A172 (cell line): ENCODE measurements at regions not wholly inside any gene's neighbourhood (a gene's known extent, or its start where the extent isn't known, plus 50 kb on each side); places are given as distances from the start of the nearest gene placed in this dataset.
"Not testable (repeated sequence)": the region's sequence is repeated elsewhere in the genome, so short reads cannot be mapped to it uniquely, and the experiment has no call there.

Source experiments
- DNase-seq: peaks from one replicate; pipeline ENCODE4 v3.0.0-alpha.2; 2015; ENCODE audit warnings: low spot score

DNA sequence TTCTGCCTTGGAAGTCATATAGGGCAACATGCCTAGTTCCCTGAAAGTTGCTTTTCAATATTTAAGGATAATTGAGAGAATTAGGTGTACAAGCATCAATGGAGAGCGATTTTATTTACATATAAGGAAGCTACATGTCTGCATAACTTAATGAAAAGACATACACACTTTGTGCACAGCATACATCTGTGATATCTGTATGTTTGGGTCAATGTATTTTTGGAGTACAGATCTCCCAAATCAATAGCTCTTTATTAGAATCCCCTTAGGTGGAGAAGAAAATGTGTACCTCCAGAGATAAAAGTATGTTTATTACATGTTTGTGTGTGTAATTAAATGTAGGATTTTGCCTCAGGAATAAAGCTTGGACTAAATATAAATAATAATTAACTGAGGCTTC, 373.7 kb upstream of the CCNH start:
- no peak for DNase-seq

DNA sequence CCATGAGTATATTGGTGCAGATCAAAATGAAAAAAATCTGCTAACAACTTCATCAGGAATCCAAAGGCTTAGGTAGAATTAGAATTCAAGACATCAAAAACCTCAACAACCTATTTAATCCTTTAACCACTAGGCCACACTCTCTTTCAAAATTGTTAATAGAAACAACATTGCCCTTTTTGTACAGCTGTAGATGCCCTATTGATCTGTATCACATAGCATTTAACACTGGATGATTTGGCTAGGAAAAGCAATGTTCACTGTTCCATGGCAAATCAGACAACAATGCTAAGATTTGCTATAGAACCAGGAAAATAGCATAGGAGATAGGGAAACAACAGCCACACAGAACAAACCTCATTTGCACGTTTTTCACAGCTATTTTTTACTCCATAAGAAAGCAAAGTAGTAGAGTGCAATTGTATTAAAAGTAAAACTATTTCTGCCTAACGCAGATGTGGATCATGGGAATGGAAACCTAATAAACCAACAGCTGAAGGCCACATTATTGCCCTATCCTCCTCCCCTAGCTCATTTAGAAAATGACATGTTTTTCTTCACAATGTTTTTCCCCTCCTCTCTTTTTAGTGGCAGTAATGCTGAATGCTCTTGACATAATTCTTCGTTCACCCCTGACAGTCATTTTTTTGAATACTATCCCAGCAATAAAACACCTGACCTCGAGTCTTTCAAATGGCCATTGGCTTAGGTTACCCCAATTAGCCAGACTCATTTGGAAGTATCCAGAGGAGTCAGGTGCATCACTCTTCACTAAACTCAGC, 373.0 kb upstream of the CCNH start:
- DNase-seq: no peak

DNA sequence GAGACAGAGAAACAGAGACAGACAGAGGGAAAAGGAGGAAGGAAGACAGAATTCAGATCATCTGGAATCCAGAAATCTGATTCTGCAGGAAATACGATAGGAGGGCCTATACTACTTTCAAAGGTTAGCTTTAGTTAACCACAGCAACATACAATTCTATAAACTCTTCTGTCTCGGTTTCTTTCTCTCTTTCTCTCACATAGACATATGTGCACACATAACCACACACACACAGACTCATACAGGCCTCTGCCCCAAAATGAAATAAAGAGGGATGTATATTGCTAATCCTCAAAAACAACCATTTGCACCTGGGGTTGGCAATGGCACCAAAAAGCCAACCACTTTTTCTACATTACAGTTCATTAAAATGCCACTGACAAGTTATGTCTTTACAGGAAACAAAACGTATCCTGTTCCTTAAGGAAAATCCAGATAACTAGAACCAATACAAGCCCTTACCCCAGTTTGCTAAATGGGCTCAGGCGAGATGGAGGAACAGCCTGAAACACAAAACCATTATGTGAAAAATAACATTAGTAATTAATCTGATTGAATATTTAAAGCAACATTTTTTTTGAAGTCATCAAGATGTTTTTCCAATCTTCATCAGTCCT, 372.3 kb upstream of the CCNH start:
- no peak for DNase-seq

DNA sequence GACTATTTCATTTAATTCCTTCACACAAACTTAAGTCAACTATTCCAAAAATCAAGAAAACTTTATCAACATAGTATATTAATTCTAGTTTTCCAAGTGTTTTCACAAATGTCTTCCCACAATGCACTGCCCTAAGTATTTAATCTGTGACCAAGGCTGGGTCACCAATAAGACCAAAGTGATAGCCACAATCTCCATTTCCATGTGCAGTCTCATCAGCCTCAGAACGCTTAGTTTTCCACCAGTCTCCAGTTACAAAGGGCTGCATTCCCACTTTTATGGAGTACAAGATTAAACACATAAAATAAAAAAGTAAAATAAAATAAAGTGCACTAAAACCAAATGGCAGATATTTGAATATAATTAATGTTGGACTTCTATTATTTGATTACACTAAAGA, 371.6 kb upstream of the CCNH start:
- no peak for DNase-seq

DNA sequence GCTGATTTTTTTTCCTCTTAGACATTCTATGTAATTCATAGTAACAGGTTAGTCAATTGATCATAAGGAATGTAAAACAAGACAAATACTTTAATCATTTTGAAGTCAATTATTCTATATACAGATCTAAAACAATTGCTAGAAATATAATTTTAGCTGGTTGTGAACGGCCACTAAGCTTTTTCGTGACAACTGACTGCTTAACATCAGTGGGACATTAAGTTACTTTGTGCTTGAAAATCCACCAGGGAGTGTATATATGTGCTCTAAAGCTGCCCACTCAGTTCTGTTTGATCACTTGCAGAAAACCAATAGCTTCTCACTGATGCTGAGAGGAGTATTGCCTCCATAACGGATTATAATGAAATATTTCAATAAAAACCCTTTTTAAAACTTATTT, 370.2 kb upstream of the CCNH start:
- no peak for DNase-seq

DNA sequence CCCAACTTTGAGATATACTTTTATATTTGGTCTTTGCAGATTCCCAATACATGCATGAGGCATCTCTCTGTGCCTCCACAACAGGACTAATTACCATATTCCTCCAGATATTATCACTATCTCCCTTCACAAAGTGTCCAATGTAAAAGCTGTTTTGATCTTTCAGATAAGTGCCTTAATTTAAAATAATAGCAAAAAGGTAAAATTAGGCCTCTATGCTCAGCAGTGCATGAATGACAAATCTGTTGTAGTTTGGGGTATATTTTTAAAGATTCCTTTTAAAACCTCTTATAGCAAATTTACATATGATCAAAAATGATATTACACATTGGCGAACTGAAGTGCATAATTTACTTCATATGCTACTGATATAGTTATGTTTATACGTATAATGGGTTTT, 369.2 kb upstream of the CCNH start:
- no peak for DNase-seq

DNA sequence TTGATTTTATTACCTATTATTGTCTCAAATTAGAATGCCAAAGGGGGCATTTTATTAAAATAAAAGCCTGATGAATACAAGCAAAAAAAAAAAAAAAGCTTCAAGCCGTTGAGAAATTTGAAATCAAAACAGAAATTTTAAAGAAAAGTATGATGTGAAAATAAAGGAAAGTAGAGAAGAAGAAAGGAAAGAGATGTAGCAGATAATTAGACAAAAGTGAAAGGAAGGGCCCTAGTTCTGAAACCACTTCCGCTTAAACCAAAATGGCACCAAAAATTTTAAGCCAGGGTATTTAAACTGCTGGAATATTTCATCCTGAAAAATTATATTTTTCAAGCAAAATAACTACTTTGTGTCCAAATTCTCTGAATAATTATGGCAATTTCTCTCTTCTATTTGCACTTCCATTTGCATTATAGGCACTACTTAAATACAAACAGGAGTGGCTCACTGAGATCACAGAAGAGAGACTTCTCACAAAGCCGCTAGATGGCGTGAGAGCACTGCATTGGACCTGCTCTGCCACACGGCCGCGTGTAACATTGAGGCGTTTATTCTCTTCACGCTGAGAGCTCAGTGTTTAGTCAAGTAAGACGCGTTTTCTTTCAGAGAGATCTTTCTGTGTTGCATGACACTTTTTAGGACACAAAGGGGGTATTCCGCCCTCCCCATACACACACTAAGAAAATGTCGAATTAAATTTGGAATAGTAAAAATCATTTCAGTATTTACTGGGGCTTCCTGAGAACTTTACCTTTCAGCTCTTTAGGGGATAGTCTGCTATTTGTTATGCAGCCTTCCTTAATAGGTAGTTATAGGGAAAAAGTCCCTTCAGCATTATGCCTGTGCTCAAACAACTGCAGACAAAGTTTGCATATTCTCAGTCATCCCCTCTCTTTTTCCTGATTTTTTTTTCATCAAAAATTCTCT, 368.4 kb upstream of the CCNH start:
- DNase-seq: peak; percentile 72

DNA sequence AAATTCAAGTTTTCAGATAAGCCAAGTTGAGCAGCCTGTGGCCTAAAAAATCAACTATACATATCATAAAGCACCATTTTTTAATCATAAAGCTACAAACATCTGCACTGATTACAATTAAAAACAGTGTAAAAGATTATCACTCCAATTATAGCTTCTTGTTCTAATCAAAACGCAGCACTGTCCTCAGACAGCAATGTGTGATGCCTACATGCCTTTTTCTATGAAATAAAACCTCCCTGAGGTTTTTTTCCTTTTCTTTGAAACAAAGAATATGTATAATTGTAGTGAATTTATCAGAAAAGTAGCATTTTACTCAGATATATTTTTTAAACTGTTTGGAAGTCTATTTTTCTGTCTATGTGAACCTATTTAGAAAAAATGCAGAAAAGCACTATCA, 366.1 kb upstream of the CCNH start:
- no peak for DNase-seq

DNA sequence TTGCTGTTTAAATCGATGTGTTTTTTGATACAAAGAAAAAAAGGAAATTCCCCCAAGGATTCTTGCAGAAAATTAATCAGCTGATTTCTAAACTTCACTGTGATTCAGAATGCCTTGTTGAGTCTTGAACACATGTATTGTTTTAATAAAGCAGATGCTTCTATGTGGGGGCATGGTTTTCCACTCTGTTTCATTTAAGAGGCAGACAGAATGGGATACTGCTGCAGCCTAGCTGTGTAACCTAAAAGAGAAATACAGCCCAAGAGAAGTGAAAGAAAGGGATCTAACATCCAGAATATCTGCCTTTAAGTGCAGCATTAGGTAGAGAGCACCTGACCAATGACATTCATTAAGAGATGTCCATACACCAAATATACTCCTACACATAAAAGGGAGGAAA, 365.1 kb upstream of the CCNH start:
- DNase-seq: no peak

DNA sequence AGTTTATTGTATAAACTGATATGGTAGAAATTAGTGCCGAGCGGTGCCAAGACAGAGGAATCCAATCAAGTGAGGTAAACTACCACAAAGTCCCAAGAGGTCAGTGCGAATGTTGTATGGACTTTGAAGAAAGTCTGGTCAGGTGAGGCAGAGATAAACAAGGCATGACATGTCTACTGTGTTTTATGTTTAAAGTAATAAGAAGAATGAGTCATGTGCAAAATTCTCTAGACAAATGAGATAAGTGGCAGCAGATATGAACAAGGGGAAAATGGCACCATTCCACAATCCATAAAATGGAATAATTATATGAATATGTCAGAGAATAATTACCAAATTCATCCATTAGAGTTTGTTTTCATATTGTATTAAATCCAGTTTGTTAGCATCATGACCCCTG, 364.1 kb upstream of the CCNH start:
- DNase-seq: no peak

DNA sequence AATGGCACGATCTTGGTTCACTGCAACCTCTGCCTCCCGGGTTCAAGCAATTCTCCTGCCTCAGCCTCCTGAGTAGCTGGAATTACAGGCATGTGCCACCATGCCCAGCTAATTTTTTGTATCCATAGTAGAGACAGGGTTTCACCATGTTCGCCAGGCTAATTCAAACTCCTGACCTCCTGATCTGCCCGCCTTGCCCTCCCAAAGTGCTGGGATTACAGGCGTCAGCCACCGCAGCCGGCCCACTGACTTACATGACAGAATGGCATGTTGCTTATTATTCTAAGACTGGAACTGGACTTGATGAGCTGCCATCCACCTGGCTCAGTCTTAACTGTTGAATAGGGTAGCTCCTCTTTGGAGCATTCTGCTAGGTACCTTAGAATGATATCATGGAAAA, 363.6 kb upstream of the CCNH start:
- DNase-seq: not testable (repeated sequence)

DNA sequence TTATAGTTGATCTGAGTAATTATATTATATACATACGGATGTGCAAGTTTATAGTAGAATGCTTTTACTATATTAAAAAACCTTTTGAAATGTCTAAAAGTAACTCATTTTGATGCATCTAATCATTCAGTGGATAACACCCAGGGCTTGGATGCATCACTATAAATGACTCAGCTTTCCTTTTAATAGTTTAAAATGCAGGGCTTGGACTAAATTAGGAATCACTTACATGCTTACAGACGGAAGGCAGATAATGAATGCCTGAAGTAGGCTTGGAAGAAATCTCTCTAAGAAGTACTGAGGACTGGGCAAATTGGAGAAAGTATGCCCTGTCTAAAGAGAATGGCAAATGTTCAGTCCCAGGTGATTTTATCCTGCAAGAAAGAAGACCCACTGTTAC, 362.5 kb upstream of the CCNH start:
- DNase-seq: no peak

DNA sequence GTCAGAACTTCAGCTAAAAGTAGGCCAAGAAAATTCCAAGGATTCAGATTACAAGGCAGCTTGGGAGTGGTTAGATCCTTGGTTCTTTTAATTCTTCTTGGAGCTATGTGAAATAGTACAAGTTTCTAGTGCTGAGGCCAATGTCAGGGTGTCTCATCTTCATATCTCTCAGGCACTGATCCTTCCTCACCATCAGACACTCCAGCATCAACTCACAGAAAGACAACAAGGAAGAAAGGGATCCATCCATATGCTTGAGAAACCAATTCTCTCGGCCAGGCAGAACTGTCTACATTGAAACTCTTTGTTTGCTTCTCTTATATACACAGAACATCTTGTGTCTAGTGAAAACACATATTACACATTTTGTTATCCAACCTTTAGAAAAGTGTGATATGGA, 362.1 kb upstream of the CCNH start:
- no peak for DNase-seq

DNA sequence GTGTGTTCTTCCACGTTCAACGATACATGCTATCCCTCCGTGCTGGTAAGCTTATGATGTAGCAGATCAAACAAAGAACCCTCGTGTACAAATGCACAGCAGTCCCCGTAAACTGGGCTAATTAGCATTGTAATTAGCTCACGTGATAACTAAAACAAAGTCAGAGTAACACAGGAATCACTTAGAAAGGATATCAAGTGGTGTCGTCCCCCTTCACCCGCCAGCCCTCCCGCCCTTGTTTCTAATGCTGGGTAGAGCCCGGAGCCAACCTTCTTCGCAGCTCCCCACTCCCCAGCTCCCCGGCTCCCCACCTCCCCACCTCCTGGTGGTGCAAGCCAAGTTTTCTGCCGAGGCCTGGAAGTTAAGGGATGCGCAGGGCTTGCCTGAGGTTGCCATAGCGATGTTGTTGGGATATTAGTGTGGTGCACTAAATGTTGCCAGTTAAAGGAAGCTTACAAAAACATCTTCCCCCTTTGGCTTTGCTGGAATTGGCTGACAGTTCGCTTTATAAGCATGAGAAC, 357.9 kb upstream of the CCNH start:
- no peak for DNase-seq

DNA sequence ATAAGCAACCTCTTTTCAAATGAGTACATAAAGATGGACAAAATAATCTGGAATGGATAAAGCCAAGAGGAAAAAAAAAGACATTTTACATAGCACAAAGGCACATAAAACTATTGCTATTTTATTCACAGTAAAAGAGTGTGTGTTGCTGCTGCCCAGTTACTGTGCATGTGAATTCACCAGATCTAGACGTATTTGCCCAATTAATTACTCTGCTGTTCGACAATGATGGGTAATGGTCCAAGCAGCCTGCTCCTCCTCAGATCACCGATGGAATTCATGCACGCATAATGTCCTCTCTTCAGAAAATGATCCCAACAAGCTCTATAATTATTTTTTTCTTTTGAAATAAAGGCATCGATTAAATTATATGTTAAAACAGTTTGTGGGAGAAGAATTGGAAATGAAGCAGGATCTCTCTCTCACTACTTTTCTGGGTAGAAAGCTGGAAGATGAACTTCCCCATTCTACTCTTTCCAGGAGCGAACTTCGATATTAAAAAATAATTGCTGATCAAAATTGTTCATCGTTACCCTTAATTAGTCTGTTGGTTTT, 357.4 kb upstream of the CCNH start:
- DNase-seq: no peak

DNA sequence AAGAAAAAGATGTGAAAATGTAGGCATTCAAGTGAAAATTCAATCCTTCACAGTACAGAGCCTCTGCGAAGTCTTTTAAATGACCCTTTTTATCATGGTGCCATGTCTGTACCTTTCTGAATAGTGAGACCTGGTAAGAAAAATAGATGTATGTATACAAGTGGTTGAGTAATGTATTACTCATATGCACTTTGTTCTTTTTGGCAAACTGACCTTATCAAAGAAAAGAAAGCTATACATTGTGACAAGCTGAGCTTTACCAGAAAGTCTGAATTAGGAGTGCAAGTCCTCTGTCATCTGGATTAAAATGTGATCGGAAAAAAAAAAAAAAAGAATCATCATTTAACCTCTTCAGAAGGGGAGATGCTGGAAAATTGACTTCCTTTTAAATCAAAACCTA, 356.4 kb upstream of the CCNH start:
- DNase-seq: no peak

DNA sequence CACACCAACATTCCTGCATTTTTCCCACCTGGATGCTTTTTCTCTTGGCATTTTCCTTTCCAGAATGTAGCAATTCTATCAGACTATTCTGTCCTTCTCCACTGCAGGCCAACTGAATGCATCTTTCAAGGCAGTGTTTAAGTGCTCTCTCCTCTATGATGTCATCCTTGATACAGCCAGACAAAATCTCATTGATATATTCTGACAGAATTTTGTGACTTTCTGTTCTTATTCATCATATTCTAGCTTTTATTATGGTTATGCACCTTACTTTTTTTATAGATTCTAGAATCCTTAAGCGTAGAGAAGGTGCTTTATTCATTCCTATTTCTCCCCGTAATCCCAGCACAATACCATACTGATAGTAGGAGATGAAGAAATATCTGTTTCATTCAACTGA, 355.5 kb upstream of the CCNH start:
- no peak for DNase-seq

DNA sequence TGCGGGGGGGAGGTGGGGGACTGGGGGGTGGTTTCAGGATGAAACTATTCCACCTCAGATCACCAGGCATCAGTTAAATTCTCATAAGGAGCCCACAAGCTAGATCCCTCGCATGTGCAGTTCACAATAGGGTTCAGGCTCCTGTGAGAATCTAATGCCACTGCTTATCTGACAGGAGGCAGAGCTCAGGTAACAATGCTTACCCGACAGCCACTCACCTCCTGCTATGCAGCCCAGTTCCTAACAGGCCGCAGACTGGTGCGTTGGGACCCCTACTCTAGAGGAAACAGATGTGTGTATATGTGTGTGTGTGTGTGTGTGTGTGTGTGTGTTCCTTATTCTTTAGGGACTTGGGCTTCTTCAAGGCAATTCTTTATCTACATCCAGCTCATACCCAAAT, 352.3 kb upstream of the CCNH start:
- no peak for DNase-seq

DNA sequence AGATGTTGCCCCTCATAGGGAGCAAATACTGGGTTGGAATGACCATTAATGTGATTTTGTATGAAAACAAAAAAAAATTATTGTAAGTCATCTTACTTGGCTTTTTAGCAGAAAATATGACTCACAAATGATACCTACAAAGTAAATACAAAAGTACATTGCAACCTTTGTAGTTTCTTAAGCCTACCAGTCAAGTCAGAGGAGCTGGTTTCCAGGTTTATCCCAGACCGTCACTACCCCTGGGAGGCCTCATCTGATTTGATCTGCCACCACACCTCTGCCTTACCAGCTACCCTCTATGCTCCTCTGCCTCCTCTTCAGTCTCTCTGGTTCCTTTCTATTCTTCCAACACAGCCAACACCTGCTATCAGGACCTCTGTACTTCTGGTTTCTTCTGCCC, 349.9 kb upstream of the CCNH start:
- no peak for DNase-seq

DNA sequence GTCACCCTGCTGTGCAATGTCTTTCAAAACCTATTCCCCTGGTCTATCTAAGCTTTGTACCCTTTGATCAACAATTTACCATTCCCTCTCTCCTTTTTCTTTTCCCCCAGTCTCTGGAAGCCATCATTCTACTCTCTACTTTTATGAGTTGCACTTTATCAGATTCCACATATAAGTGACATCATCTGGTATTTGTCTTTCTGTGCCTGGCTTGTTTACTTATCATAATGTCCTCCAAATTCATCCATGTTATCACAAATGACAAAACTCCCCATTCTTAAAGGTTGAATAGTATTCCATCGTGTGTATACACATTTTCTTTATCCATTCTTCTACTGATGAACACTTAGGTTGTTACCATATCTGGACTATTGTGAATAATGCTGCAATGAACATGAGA, 344.2 kb upstream of the CCNH start:
- no peak for DNase-seq

DNA sequence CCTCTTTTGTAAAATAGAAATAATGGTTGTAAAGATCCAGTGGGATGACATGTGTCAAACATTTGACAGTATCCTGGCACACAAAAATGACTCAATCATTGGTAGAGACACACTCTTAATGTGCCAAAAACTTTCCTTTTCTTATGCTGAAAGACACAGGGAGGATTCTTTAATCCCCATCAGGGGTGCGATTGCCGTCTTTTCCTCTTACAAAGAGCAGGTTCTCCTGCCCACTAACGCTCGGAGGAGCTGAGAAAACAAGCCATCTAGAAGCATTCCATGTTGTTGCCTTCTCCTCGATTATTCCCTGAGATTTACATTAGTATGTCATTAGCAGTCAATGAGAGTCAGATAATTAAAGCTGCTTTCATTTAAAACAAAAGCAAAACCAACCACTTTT, 342.6 kb upstream of the CCNH start:
- DNase-seq: no peak
